Kidney (tissue), 13 donors: ENCODE measurements at regions not wholly inside any gene's neighbourhood (a gene's known extent, or its start where the extent isn't known, plus 50 kb on each side); places are given as distances from the start of the nearest gene placed in this dataset.

Experiments
- DNase-seq, 5 donors: peaks; one replicate each; pipeline ENCODE4 v3.0.0-alpha.2; 2013 to 2020
- FAIRE-seq: peaks from 2 replicates; lab custom pipeline; 2012; peaks lifted over from hg19 to GRCh38; lab: Jason Lieb, UNC
- H3K27ac ChIP-seq, 2 donors: one replicate each; pipeline ENCODE4 v1.7.0; 2013; ENCODE audit warnings: low read depth in 2 of 2, low read length in 2 of 2, inconsistent platforms in 1 of 2
- H3K27me3 ChIP-seq: one replicate; pipeline ENCODE4 v1.7.1; 2013; ENCODE audit warnings: low read length, inconsistent platforms; ENCODE audit not compliant: control insufficient read depth, insufficient read depth
- H3K36me3 ChIP-seq, 3 donors: one replicate each; pipeline versions ENCODE4 v1.7.0 to v1.7.1; 2013; ENCODE audit warnings: low read length in 3 of 3, control low read depth in 1 of 3, inconsistent platforms in 1 of 3; ENCODE audit not compliant: insufficient read depth in 3 of 3, control insufficient read depth in 2 of 3
- H3K4me1 ChIP-seq, 3 donors: one replicate each; pipeline versions ENCODE4 v1.7.0 to v1.7.1; 2013; ENCODE audit warnings: low read length in 3 of 3, inconsistent platforms in 1 of 3, low read depth in 1 of 3; ENCODE audit not compliant: control insufficient read depth in 2 of 3, insufficient read depth in 2 of 3
- H3K4me3 ChIP-seq, 3 donors: one replicate each; pipeline versions ENCODE4 v1.7.0 to v1.8.1; 2013; ENCODE audit warnings: low read length in 3 of 3, control low read depth in 1 of 3, inconsistent platforms in 1 of 3
- H3K9ac ChIP-seq, 3 donors: one replicate each; pipeline versions ENCODE4 v1.7.0 to v1.7.1; 2013; ENCODE audit warnings: low read length in 3 of 3, control low read depth in 1 of 3, inconsistent platforms in 1 of 3
- H3K9me3 ChIP-seq, 3 donors: one replicate each; pipeline versions ENCODE4 v1.7.0 to v1.7.1; 2013; ENCODE audit warnings: low read length in 3 of 3, control low read depth in 1 of 3, inconsistent platforms in 1 of 3; ENCODE audit not compliant: control insufficient read depth in 2 of 3, insufficient read depth in 1 of 3
- intact Hi-C: fragments of 100-400 bp; cut with DNase I; formaldehyde crosslinking; loops from one replicate; pipeline ENCODE4 v1.11.1; 2022
- TF ChIP-seq, protein P1 (sequence below): IDR thresholded peaks from 3 replicates; pipeline ENCODE4 v1.5.1; 2012; ENCODE audit warnings: mild to moderate bottlenecking, moderate library complexity, borderline replicate concordance; ENCODE audit not compliant: insufficient read depth; ENCODE audit errors: extremely low read depth
- donor health status: control.
- donor health status: control.
- donor health status: control.
- donor health status: control.
- donor health status: control.
- donor health status: DM: yes; HTN: yes; CAD: no.
- donor health status: Normal renal cell carcinoma (clear cell type).

DNA sequence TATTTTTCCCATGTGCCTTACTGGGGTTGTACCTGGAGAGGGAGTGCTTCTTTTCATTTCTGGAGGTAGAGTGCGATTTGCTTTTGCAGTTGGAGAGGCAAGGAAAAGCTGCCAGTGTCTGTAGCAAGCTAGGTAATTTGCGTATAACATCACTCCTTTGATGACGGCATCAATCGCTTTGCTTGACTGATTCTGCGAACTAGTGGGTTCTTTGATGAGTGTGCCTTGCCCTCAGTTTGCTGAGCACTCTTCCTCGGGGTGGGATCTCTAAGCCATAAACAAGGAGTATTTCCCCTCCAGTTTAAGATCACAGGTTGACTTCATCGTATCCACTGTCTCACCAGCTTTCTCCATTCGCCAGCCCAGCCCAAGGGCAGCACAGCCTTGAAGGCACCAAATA is 344.5 kb downstream of the KCNRG start:
- H3K27me3 ChIP-seq, result no peaks in the 10 kb centered on the region
- intact Hi-C loops, result no loop called here
- no peak for DNase-seq
- no peak overlapping the region for H3K4me3 ChIP-seq
- no peaks in the 10 kb centered on the region for H3K36me3 ChIP-seq
- no peak overlapping the region for H3K9ac ChIP-seq
- peaks cover 0 to 7% (median 5%) of the 10 kb centered on the region in 3 donors for H3K4me1 ChIP-seq
- no peak overlapping the region for H3K27ac ChIP-seq
- H3K9me3 ChIP-seq, result no peaks in the 10 kb centered on the region
- TF ChIP-seq, protein P1, sequence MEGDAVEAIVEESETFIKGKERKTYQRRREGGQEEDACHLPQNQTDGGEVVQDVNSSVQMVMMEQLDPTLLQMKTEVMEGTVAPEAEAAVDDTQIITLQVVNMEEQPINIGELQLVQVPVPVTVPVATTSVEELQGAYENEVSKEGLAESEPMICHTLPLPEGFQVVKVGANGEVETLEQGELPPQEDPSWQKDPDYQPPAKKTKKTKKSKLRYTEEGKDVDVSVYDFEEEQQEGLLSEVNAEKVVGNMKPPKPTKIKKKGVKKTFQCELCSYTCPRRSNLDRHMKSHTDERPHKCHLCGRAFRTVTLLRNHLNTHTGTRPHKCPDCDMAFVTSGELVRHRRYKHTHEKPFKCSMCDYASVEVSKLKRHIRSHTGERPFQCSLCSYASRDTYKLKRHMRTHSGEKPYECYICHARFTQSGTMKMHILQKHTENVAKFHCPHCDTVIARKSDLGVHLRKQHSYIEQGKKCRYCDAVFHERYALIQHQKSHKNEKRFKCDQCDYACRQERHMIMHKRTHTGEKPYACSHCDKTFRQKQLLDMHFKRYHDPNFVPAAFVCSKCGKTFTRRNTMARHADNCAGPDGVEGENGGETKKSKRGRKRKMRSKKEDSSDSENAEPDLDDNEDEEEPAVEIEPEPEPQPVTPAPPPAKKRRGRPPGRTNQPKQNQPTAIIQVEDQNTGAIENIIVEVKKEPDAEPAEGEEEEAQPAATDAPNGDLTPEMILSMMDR, result no peak
- no peak for FAIRE-seq

DNA sequence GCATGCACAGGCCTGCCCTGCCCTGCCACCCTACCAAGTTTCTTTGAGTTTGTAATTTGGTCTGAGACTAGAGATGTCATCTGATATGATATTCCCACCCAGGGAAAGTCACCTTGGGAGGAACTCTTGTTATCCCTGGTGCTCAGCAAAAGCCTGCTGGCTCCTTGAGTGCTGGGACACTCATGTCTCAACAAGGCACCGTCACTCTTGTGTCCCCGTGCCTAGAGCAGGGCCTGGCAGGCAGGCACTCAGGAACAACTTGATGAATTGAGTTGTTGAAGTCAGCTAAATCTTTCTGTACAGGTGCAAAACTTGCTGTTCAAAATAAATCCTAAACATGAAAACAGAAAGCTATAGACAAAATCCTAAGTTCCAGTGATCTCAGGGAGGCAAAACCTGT is 345.4 kb downstream of the KCNRG start:
- Histone ChIP-seq H3K36me3 (no peaks in the 10 kb centered on the region), H3K4me1 (peaks cover 0 to 7% (median 5%) of the 10 kb centered on the region in 3 donors), H3K4me3 (no peak overlapping the region), H3K27ac (no peak overlapping the region), H3K27me3 (no peaks in the 10 kb centered on the region), H3K9me3 (no peaks in the 10 kb centered on the region), H3K9ac (no peak overlapping the region)
- intact Hi-C loops, result no loop called here
- TF ChIP-seq, protein P1, result no peak
- DNase-seq (no peak), FAIRE-seq (no peak)

DNA sequence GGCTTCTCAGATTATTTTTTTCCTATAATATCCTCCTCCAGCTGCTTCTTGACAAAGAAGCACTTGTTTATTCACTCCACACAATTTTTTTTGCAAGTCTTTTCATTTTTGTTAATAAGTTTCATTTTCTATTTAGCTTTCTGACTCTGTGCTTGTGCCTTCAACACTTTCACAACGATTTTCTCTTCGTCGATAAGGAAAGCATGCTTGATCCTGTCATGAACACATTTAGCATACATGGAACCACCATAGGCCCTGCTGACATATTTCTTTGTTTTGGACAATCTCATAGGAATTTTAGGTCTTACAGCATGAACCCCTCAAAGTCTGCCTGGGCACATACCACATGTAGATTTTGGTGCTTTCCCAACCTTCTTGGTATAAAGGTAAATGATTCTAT is 346.0 kb downstream of the KCNRG start:
- peaks cover 0 to 7% (median 5%) of the 10 kb centered on the region in 3 donors for H3K4me1 ChIP-seq
- DNase-seq (no peak), FAIRE-seq (no peak)
- H3K9me3 ChIP-seq, result no peaks in the 10 kb centered on the region
- H3K4me3 ChIP-seq, result no peak overlapping the region
- intact Hi-C loops, result no loop called here
- no peak overlapping the region for H3K27ac ChIP-seq
- TF ChIP-seq, protein P1, result no peak
- no peaks in the 10 kb centered on the region for H3K27me3 ChIP-seq
- no peak overlapping the region for H3K9ac ChIP-seq
- H3K36me3 ChIP-seq, result no peaks in the 10 kb centered on the region
